ENCODE measurements at regions not wholly inside any gene's neighbourhood (a gene's known extent, or its start where the extent isn't known, plus 50 kb on each side); places are given as distances from the start of the nearest gene placed in this dataset.

- DNase-seq: no peak
- no peak for ATAC-seq
- CTCF ChIA-PET: no interaction called here
Measured at GRCh38 chr3:168655611-168656010, 559.9 kb upstream of the GOLIM4 start.

DNA sequence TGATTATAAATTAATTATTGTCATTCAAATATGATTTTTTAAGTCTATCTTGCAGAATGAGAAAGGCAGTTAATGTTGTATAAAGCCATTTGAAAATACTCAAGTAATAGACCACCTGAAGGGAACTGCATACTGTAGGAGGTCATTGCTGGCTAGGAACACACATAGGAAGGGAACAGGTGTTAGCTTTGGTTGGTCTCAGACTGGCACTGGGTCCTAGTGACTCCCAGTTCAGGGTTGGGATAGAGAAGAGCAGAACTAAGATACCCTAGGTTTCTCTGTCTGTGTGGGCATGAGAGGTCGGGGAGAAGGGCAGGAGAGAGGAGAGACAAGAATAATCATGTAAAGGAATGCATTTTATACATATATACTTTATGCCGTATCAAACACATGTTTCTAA, 559.0 kb upstream of the GOLIM4 start:
- ATAC-seq (no peak), DNase-seq (no peak)
- Mint-ChIP-seq H3K9me3 (ENCODE audit: low read depth) (no peaks in the 10 kb centered on the region), H3K27me3 (no peaks in the 10 kb centered on the region), H3K4me1 (no peaks in the 10 kb centered on the region), H3K36me3 (no peaks in the 10 kb centered on the region), H3K4me3 (no peak overlapping the region), H3K27ac (no peak overlapping the region)
- CTCF ChIA-PET: no interaction called here

More at GRCh38 chr3:168655611-168656010, 559.9 kb upstream of the GOLIM4 start:
- no peak overlapping the region for H3K27ac Mint-ChIP-seq
- no peak overlapping the region for H3K4me3 Mint-ChIP-seq
- H3K4me1 Mint-ChIP-seq: no peaks in the 10 kb centered on the region
- H3K36me3 Mint-ChIP-seq: no peaks in the 10 kb centered on the region
- no peaks in the 10 kb centered on the region for H3K9me3 Mint-ChIP-seq (ENCODE audit: low read depth)
- H3K27me3 Mint-ChIP-seq: no peaks in the 10 kb centered on the region

DNA sequence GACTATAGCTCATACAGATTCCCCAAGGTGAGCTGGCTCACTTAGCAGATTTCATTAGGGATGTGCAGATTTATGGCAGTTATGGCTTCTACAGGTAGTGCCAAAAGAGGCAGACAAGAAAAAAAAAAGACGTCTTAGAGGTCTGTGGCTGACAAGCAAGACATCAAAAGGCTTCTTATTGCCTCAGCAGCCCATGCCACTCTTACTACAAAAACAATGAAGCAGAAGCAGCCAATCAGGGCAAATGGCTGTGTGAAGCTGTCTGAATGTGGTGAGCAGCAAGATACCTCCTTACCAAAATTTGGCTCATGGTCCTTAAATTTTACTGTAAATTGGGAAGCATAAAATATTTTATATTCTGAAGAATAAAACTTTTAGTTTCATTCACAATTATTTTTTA, 557.5 kb upstream of the GOLIM4 start:
- Mint-ChIP-seq H3K36me3 (no peaks in the 10 kb centered on the region), H3K4me1 (no peaks in the 10 kb centered on the region), H3K27ac (no peak overlapping the region), H3K27me3 (no peaks in the 10 kb centered on the region), H3K4me3 (no peak overlapping the region), H3K9me3 (ENCODE audit: low read depth) (no peaks in the 10 kb centered on the region)
- ATAC-seq: no peak
- no peak for DNase-seq
- CTCF ChIA-PET: no interaction called here

GRCh38 chr3:168648321-168648720, 552.6 kb upstream of the GOLIM4 start:
- H3K9me3 Mint-ChIP-seq (ENCODE audit: low read depth): no peaks in the 10 kb centered on the region
- no peak for ATAC-seq

DNA sequence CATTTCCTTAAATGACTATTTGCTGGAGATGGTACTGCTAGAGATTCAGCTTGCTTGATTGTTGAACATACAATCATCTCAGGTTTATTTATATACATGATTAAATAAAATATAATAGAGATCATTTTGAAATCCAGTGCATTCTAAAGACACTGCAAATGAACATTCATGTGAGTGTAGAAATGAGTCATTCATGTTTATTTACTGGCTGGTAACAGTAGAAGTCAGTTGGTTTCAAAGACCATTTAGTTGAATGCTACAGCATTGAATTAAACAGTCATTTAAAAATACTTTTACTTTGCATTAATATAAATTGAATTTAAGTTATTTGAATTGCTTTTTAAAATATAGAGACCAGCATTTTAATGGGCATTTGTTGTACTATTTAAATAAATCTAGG, 551.9 kb upstream of the GOLIM4 start:
- Mint-ChIP-seq H3K36me3 (no peaks in the 10 kb centered on the region), H3K4me3 (no peak overlapping the region), H3K27me3 (no peaks in the 10 kb centered on the region), H3K27ac (no peak overlapping the region), H3K4me1 (no peaks in the 10 kb centered on the region), H3K9me3 (ENCODE audit: low read depth) (no peaks in the 10 kb centered on the region)
- CTCF ChIA-PET: no interaction called here
- no peak for ATAC-seq
- no peak for DNase-seq

More at GRCh38 chr3:168648321-168648720, 552.6 kb upstream of the GOLIM4 start:
- Mint-ChIP-seq H3K4me1 (no peaks in the 10 kb centered on the region), H3K4me3 (no peak overlapping the region), H3K27me3 (no peaks in the 10 kb centered on the region), H3K27ac (no peak overlapping the region), H3K36me3 (no peaks in the 10 kb centered on the region)
- no peak for DNase-seq
- CTCF ChIA-PET: no interaction called here

GRCh38 chr3:168645180-168645579, 549.5 kb upstream of the GOLIM4 start:
- no peaks in the 10 kb centered on the region for H3K4me1 Mint-ChIP-seq
- no peak overlapping the region for H3K27ac Mint-ChIP-seq
- H3K9me3 Mint-ChIP-seq (ENCODE audit: low read depth): no peaks in the 10 kb centered on the region
- no peaks in the 10 kb centered on the region for H3K27me3 Mint-ChIP-seq
- DNase-seq (no peak), ATAC-seq (no peak)
- CTCF ChIA-PET: no interaction called here
- H3K4me3 Mint-ChIP-seq: no peak overlapping the region
- no peaks in the 10 kb centered on the region for H3K36me3 Mint-ChIP-seq

GRCh38 chr3:168628549-168628948, 532.8 kb upstream of the GOLIM4 start:
- no peaks in the 10 kb centered on the region for H3K4me1 Mint-ChIP-seq
- no peak overlapping the region for H3K27ac Mint-ChIP-seq
- ATAC-seq: no peak

DNA sequence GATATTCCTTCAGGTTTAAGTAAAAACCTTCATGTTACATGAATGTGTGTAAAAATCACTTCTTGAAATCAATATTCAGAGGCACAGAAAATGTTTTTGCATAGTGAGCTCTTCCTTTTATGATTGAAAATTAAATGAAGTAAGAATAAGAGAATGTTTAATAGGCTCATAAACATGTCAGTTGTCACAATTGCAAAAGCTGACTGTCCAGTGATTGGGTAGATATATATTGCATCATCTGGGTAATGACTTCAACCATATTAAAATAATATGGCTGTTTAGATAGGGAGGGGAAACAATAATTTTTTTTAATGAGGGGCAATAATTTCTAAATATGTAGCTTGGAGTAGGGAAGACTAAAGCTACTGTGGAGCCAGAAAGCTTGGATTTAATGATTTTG, 529.8 kb upstream of the GOLIM4 start:
- H3K27ac Mint-ChIP-seq: no peak overlapping the region
- CTCF ChIA-PET: no interaction called here
- H3K9me3 Mint-ChIP-seq (ENCODE audit: low read depth): no peaks in the 10 kb centered on the region
- no peak for DNase-seq
- no peak overlapping the region for H3K4me3 Mint-ChIP-seq
- no peak for ATAC-seq
- no peaks in the 10 kb centered on the region for H3K4me1 Mint-ChIP-seq
- H3K36me3 Mint-ChIP-seq: no peaks in the 10 kb centered on the region
- no peaks in the 10 kb centered on the region for H3K27me3 Mint-ChIP-seq

More at GRCh38 chr3:168628549-168628948, 532.8 kb upstream of the GOLIM4 start:
- no peaks in the 10 kb centered on the region for H3K27me3 Mint-ChIP-seq
- no peak overlapping the region for H3K4me3 Mint-ChIP-seq
- CTCF ChIA-PET: no interaction called here
- DNase-seq: no peak
- H3K9me3 Mint-ChIP-seq (ENCODE audit: low read depth): no peaks in the 10 kb centered on the region
- H3K36me3 Mint-ChIP-seq: no peaks in the 10 kb centered on the region

DNA sequence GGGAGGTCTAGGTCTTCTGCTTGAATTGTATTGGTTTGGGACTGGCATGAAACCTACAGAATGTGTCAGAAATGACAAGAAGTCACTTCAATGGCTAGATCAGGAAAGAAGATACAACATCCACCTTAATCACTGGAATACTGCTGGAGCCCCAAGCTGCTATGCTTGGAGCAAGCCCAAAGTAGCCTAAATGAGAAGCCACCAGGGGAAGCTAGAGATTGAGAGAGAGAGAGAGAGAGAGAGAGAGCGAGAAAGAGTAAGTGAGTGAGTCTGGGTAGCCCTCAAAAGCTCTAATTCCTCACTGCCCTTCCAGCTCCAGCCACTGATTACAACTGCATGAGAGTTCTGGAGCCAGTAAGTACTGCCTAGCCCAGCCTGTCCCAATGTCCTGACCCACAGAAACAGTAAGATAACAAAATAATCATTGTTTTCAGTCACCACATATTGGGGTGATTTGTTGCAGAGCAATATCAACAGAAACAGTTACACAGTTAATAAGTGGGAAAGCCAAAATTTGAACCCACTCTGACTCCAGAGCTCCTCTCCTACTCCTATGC, 529.2 kb upstream of the GOLIM4 start:
- H3K27me3 Mint-ChIP-seq: no peaks in the 10 kb centered on the region
- DNase-seq (no peak), ATAC-seq (no peak)
- no peaks in the 10 kb centered on the region for H3K36me3 Mint-ChIP-seq
- H3K27ac Mint-ChIP-seq: no peak overlapping the region
- no peaks in the 10 kb centered on the region for H3K4me1 Mint-ChIP-seq
- no peaks in the 10 kb centered on the region for H3K9me3 Mint-ChIP-seq (ENCODE audit: low read depth)
- CTCF ChIA-PET: no interaction called here
- H3K4me3 Mint-ChIP-seq: no peak overlapping the region

GRCh38 chr3:168624195-168624594, 528.5 kb upstream of the GOLIM4 start:
- CTCF ChIA-PET: no interaction called here
- H3K4me1 Mint-ChIP-seq: no peaks in the 10 kb centered on the region
- H3K27me3 Mint-ChIP-seq: no peaks in the 10 kb centered on the region
- H3K36me3 Mint-ChIP-seq: no peaks in the 10 kb centered on the region
- no peak overlapping the region for H3K4me3 Mint-ChIP-seq
- ATAC-seq: no peak
- H3K9me3 Mint-ChIP-seq (ENCODE audit: low read depth): no peaks in the 10 kb centered on the region
- no peak for DNase-seq
- H3K27ac Mint-ChIP-seq: no peak overlapping the region

DNA sequence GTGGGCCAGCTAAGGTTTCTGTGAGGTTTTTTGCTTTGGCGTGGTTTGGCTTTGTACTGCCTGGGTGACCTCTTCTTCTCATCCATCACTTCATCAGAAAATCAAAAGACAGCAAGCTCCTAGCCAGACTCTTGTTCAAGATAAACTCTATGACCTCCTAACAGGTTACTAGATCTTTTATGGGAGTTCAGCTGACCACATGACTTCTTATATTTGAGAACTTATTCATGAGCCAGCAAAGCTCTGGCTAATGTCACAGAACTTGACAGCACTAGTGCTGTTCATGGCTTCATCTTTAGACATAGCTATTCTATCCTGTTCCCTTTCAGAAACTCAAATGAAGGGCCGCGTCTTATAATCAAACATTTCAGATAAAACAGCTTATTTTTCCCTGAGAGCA, 527.1 kb upstream of the GOLIM4 start:
- Mint-ChIP-seq H3K27ac (no peak overlapping the region), H3K4me3 (no peak overlapping the region), H3K4me1 (no peaks in the 10 kb centered on the region), H3K9me3 (ENCODE audit: low read depth) (no peaks in the 10 kb centered on the region), H3K27me3 (no peaks in the 10 kb centered on the region), H3K36me3 (no peaks in the 10 kb centered on the region)
- CTCF ChIA-PET: no interaction called here
- DNase-seq (no peak), ATAC-seq (no peak)

DNA sequence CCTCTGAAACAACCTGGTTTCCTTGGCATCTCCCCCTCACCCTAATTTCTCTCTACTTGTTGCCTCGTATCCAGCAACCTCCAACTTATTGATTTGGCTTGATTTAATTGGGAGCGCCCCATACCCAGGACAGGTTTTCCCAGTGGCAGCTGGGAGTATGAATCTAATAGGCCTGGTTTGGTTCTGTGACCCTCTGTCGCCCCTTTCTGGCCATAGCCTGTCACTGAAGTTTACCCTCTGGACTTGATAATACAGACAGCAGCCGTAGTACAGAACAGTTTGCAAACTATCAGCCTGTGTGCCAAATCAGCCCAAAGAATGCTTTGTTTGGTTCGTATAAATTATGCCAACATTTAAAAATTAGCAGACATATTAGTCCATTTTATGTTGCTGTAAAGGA, 525.1 kb upstream of the GOLIM4 start:
- Mint-ChIP-seq H3K27me3 (no peaks in the 10 kb centered on the region), H3K9me3 (ENCODE audit: low read depth) (no peaks in the 10 kb centered on the region), H3K4me3 (no peak overlapping the region), H3K36me3 (no peaks in the 10 kb centered on the region), H3K4me1 (no peaks in the 10 kb centered on the region), H3K27ac (no peak overlapping the region)
- no peak for ATAC-seq
- no peak for DNase-seq
- CTCF ChIA-PET: no interaction called here

GRCh38 chr3:168618827-168619470, 523.2 kb upstream of the GOLIM4 start:
- no peaks in the 10 kb centered on the region for H3K4me1 Mint-ChIP-seq
- H3K4me3 Mint-ChIP-seq: no peak overlapping the region
- CTCF ChIA-PET: no interaction called here
- DNase-seq (no peak), ATAC-seq (no peak)
- no peak overlapping the region for H3K27ac Mint-ChIP-seq
- H3K27me3 Mint-ChIP-seq: no peaks in the 10 kb centered on the region
- H3K36me3 Mint-ChIP-seq: no peaks in the 10 kb centered on the region
- no peaks in the 10 kb centered on the region for H3K9me3 Mint-ChIP-seq (ENCODE audit: low read depth)

DNA sequence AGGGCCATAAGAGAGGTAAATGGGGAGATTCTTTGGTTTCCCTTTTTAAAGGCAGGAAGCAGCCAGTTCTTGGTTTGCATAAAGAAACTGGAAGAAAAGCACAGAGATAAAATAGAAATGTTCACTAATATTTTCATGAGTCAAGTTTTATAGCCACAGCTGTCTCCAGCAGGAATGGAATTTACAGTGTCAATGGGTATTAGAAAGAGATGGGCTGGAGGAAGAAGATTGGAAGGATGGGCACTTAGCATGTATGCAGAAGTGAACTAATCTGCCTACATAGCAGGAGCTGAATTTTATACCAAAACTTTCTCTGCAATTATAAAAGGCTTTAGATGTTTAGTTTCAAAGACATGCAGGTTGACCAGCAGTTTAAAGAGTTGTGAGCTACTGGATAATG, 521.9 kb upstream of the GOLIM4 start:
- Mint-ChIP-seq H3K4me3 (no peak overlapping the region), H3K36me3 (no peaks in the 10 kb centered on the region), H3K27me3 (no peaks in the 10 kb centered on the region), H3K9me3 (ENCODE audit: low read depth) (no peaks in the 10 kb centered on the region), H3K4me1 (no peaks in the 10 kb centered on the region), H3K27ac (no peak overlapping the region)
- DNase-seq: no peak
- ATAC-seq: no peak
- CTCF ChIA-PET: no interaction called here

- DNase-seq: no peak
- Mint-ChIP-seq H3K4me1 (no peaks in the 10 kb centered on the region), H3K9me3 (ENCODE audit: low read depth) (no peaks in the 10 kb centered on the region), H3K36me3 (no peaks in the 10 kb centered on the region), H3K27me3 (no peaks in the 10 kb centered on the region), H3K27ac (no peak overlapping the region), H3K4me3 (no peak overlapping the region)
- CTCF ChIA-PET: no interaction called here
- no peak for ATAC-seq
Measured at GRCh38 chr3:168616915-168617314, 521.2 kb upstream of the GOLIM4 start.
